HepG2 (cell line): ENCODE measurements at regions not wholly inside any gene's neighbourhood (a gene's known extent, or its start where the extent isn't known, plus 50 kb on each side); places are given as distances from the start of the nearest gene placed in this dataset.

Experiments used
- ATAC-seq: fragments of 200-7000 bp; cut with Tn5 transposase; 3 replicates; pipeline ENCODE4 v1.9.1; 2020; ENCODE audit warnings: mild to moderate bottlenecking, moderate library complexity
- BruUV-seq: library from RNA; stranded (reverse); fragments of 400-500 nt; replicated peaks from 2 replicates; lab custom pipeline; 2021; lab: Mats Ljungman, UMichigan
- CTCF ChIA-PET: fragments of 300-600 bp; formaldehyde crosslinking; extraction: SDS; loops from one replicate; lab custom pipeline; 2021; ENCODE audit warnings: low total read pairs, inconsistent platforms, low intra/inter-chr PET ratio; lab: Yijun Ruan, JAX
- POLR2A ChIA-PET: fragments of 350-600 bp; sonication (Branson Sonifier 250); formaldehyde crosslinking; loops from one replicate; lab custom pipeline; 2020; ENCODE audit warnings: antibody characterized with exemption, inconsistent platforms; lab: Yijun Ruan, JAX
- DNase-seq: peaks from one replicate; pipeline ENCODE4 v3.0.0-alpha.2; 2015; ENCODE audit warnings: low spot score
- FAIRE-seq: peaks from 3 replicates; lab custom pipeline; 2011; peaks lifted over from hg19 to GRCh38; lab: Jason Lieb, UNC
- H2AFZ ChIP-seq: one replicate; pipeline ENCODE4 v1.6.1; 2011; ENCODE audit warnings: low read length, inconsistent platforms
- H3K27ac ChIP-seq: fragments of 300-600 bp; 3 replicates; pipeline ENCODE4 v1.8.0; 2011; ENCODE audit warnings: mixed run types, mild to moderate bottlenecking, mixed read lengths, low read length, inconsistent platforms; ENCODE audit not compliant: insufficient read depth; ENCODE audit errors: extremely low read length
- H3K27me3 ChIP-seq, 2 experiments: fragments of 200-600 bp in 1 of 2; 2 replicates in 1 of 2; 3 replicates in 1 of 2; pipeline versions ENCODE4 v1.6.0 to v1.8.0; 2011; ENCODE audit warnings: low read length in 2 of 2, mild to moderate bottlenecking in 2 of 2, moderate library complexity in 2 of 2, inconsistent platforms in 1 of 2; ENCODE audit not compliant: insufficient read depth in 2 of 2, control insufficient read depth in 1 of 2
- H3K36me3 ChIP-seq, 2 experiments: fragments of 200-600 bp in 1 of 2; replicated peaks in 1 of 2; 2 replicates in 1 of 2; 3 replicates in 1 of 2; pipeline versions ENCODE4 v1.5.1 to v1.8.0; 2011; ENCODE audit warnings: low read length in 2 of 2, inconsistent platforms in 1 of 2; ENCODE audit not compliant: insufficient read depth in 2 of 2, control insufficient read depth in 1 of 2
- H3K4me1 ChIP-seq: 2 replicates; pipeline ENCODE4 v1.5.1; 2012; ENCODE audit warnings: low read length, inconsistent platforms; ENCODE audit not compliant: insufficient read depth
- H3K4me2 ChIP-seq: 2 replicates; pipeline ENCODE4 v1.6.0; 2011; ENCODE audit warnings: low read depth, low read length, inconsistent platforms
- H3K4me3 ChIP-seq, 3 experiments: fragments of 200-600 bp in 1 of 3; sonication (generic), shearing (Covaris generic) in 1 of 3; replicated peaks in 1 of 3; 2 replicates each; pipeline ENCODE4 v1.5.1; 2011 to 2016; ENCODE audit warnings: low read length in 3 of 3, inconsistent platforms in 2 of 3, low read depth in 2 of 3, mild to moderate bottlenecking in 2 of 3, control low read depth in 1 of 3, mixed read lengths in 1 of 3; ENCODE audit not compliant: insufficient read depth in 1 of 3
- H3K79me2 ChIP-seq: one replicate; pipeline ENCODE4 v1.6.1; 2011; ENCODE audit warnings: low read length, inconsistent platforms; ENCODE audit not compliant: insufficient read depth
- H3K9ac ChIP-seq: 2 replicates; pipeline ENCODE4 v1.6.0; 2011; ENCODE audit warnings: mild to moderate bottlenecking, low read depth, low read length, inconsistent platforms; ENCODE audit not compliant: insufficient read depth
- H3K9me3 ChIP-seq: 2 replicates; pipeline ENCODE4 v1.5.1; 2012; ENCODE audit warnings: mild to moderate bottlenecking, low read length
- H4K20me1 ChIP-seq: 2 replicates; pipeline ENCODE4 v1.6.0; 2011; ENCODE audit warnings: inconsistent platforms, mild to moderate bottlenecking, low read length, moderate library complexity; ENCODE audit not compliant: insufficient read depth
- CBX2 ChIP-seq, 2 experiments: fragments of 200-600 bp in 1 of 2; sonication (generic); formaldehyde crosslinking in 1 of 2; IDR thresholded peaks; 2 replicates each; pipeline versions ENCODE4 v1.7.0 to v1.8.1; 2018 to 2022; ENCODE audit warnings: low read depth in 2 of 2, low read length in 1 of 2, mild to moderate bottlenecking in 1 of 2, missing genetic modification reagents in 1 of 2
- CEBPG ChIP-seq: IDR thresholded peaks from 2 replicates; pipeline ENCODE4 v1.6.1; 2016
- KMT2B ChIP-seq: IDR thresholded peaks from 2 replicates; pipeline ENCODE4 v1.6.1; 2016; ENCODE audit warnings: missing genetic modification reagents, missing compliant biosample characterization
- NFAT5 ChIP-seq: sonication (generic); formaldehyde crosslinking; IDR thresholded peaks from 2 replicates; pipeline ENCODE4 v1.4.0; 2020; ENCODE audit warnings: missing genetic modification reagents
- SETDB1 ChIP-seq: sonication (generic); formaldehyde crosslinking; IDR thresholded peaks from 2 replicates; pipeline ENCODE4 v1.5.1; 2020; ENCODE audit warnings: missing genetic modification reagents, mild to moderate bottlenecking, borderline replicate concordance
- SP2 ChIP-seq: sonication (generic); formaldehyde crosslinking; IDR thresholded peaks from 2 replicates; pipeline ENCODE4 v1.5.1; 2020; ENCODE audit warnings: mild to moderate bottlenecking, missing genetic modification reagents
- U2AF2 ChIP-seq: fragments of 200-400 bp; formaldehyde crosslinking; IDR thresholded peaks from 2 replicates; pipeline ENCODE4 v1.6.1; 2017; ENCODE audit warnings: low read depth, mild to moderate bottlenecking, low read length
- ZNF142 ChIP-seq: sonication (generic); formaldehyde crosslinking; IDR thresholded peaks from 2 replicates; pipeline ENCODE4 v1.4.0; 2020; ENCODE audit warnings: missing genetic modification reagents
- ZNF296 ChIP-seq: sonication (generic); formaldehyde crosslinking; conservative IDR thresholded peaks from 2 replicates; pipeline ENCODE4 v1.5.0; 2020; ENCODE audit warnings: mild to moderate bottlenecking, missing genetic modification reagents
- ZNF557 ChIP-seq: sonication (generic); formaldehyde crosslinking; IDR thresholded peaks from 2 replicates; pipeline ENCODE4 v1.4.0; 2020; ENCODE audit warnings: missing genetic modification reagents
- ZNF703 ChIP-seq: sonication (generic); formaldehyde crosslinking; IDR thresholded peaks from 2 replicates; pipeline ENCODE4 v1.5.1; 2020; ENCODE audit warnings: missing genetic modification reagents, mild to moderate bottlenecking, moderate library complexity, borderline replicate concordance
- ZNF879 ChIP-seq: sonication (generic); formaldehyde crosslinking; IDR thresholded peaks from 2 replicates; pipeline ENCODE4 v1.8.1; 2023; ENCODE audit warnings: missing genetic modification reagents
- ZSCAN30 ChIP-seq: sonication (generic); formaldehyde crosslinking; IDR thresholded peaks from 2 replicates; pipeline ENCODE4 v1.5.0; 2020; ENCODE audit warnings: mild to moderate bottlenecking, missing genetic modification reagents
- WGBS: methylation state at CpG from one replicate; pipeline ENCODE4 v1.1.6; 2017; ENCODE audit warnings: low lambda C conversion rate; 5-methylcytosine and 5-hydroxymethylcytosine counted together
- in situ Hi-C: cut with HindIII; loops from 2 replicates; pipeline ENCODE4 v1.10.0; 2017; ENCODE audit warnings: low pct_unique_long_range_greater_than_20kb; ENCODE audit not compliant: extremely low pct_ligation_motif_present
- intact Hi-C: fragments of 100-400 bp; cut with micrococcal nuclease; formaldehyde crosslinking; loops from one replicate; pipeline ENCODE4 v1.10.0; 2022; ENCODE audit not compliant: unreplicated experiment

- ChIA-PET CTCF (no interaction called here), POLR2A (no interaction called here)
- H3K36me3 ChIP-seq = no peaks in the 10 kb centered on the region
- no peaks in the 10 kb centered on the region for H3K27me3 ChIP-seq
- no peaks in the 10 kb centered on the region for H4K20me1 ChIP-seq
- no TSS peak for BruUV-seq
- intact Hi-C loops (no loop called here), in situ Hi-C loops (no loop called here)
- FAIRE-seq (no peak), DNase-seq (no peak), ATAC-seq (no peak)
- 2% methylated on average over 3 of the region's 3 CpGs for WGBS
- H3K4me2 ChIP-seq = no peak overlapping the region
- H2AFZ ChIP-seq = no peak overlapping the region
- H3K4me1 ChIP-seq = no peaks in the 10 kb centered on the region
- H3K9me3 ChIP-seq = peaks cover 17% of the 10 kb centered on the region
- H3K79me2 ChIP-seq = no peaks in the 10 kb centered on the region
- H3K4me3 ChIP-seq = no peak overlapping the region
- H3K27ac ChIP-seq = no peak overlapping the region
- H3K9ac ChIP-seq = no peak overlapping the region
- TF ChIP-seq ZNF703 (CRISPR knock-in tag) (no peak), CEBPG (CRISPR knock-in tag) (no peak), ZNF557 (CRISPR knock-in tag) (no peak), ZNF296 (no peak), SP2 (CRISPR knock-in tag) (no peak), SETDB1 (CRISPR knock-in tag) (no peak), CBX2 (IDR thresholded peaks at IDR 0.05; ENCODE audit: low read depth, low read length) (no peak), CBX2 (CRISPR knock-in tag; IDR thresholded peaks at IDR 0.05; ENCODE audit: low read depth) (no peak), U2AF2 (no peak), KMT2B (CRISPR knock-in tag) (no peak), NFAT5 (CRISPR knock-in tag) (no peak), ZSCAN30 (CRISPR knock-in tag) (no peak), ZNF142 (CRISPR knock-in tag) (no peak), ZNF879 (CRISPR knock-in tag) (no peak)
These were observed 506.2 kb upstream of the IL12A start for GRCh38 chr3:159482241-159482993.
